ENCODE measurements at regions not wholly inside any gene's neighbourhood (a gene's known extent, or its start where the extent isn't known, plus 50 kb on each side); places are given as distances from the start of the nearest gene placed in this dataset.

- Histone ChIP-seq H3K4me3 (ENCODE audit: low read depth, low read length) (no peak overlapping the region), H3K27me3 (replicated peaks) (no peaks in the 10 kb centered on the region), H3K27ac (no peak overlapping the region), H3K36me3 (replicated peaks) (no peaks in the 10 kb centered on the region)
- DNase-seq = no peak
- in situ Hi-C loops (cut with HindIII; ENCODE audit: low pct_ligation_motif_present, low sequenced_read_pairs) = no loop called here
- no peak for TF ChIP-seq CTCF (IDR thresholded peaks at IDR 0.05; ENCODE audit: low read depth, low read length, missing control alignments)
Measured at GRCh38 chr7:25321424-25321823, 93.1 kb upstream of the NPVF start.

- no peaks in the 10 kb centered on the region for H3K36me3 ChIP-seq (replicated peaks)
- in situ Hi-C loops (cut with HindIII; ENCODE audit: low pct_ligation_motif_present, low sequenced_read_pairs) = no loop called here
- no peaks in the 10 kb centered on the region for H3K27me3 ChIP-seq (replicated peaks)
- H3K4me3 ChIP-seq (ENCODE audit: low read depth, low read length) = no peak overlapping the region
- no peak overlapping the region for H3K27ac ChIP-seq
- DNase-seq = no peak
- TF ChIP-seq CTCF (IDR thresholded peaks at IDR 0.05; ENCODE audit: low read depth, low read length, missing control alignments) = no peak
Measured at GRCh38 chr7:25322473-25322872, 94.2 kb upstream of the NPVF start.

- Histone ChIP-seq H3K36me3 (replicated peaks) (no peaks in the 10 kb centered on the region), H3K27ac (no peak overlapping the region), H3K27me3 (replicated peaks) (no peaks in the 10 kb centered on the region), H3K4me3 (ENCODE audit: low read depth, low read length) (no peak overlapping the region)
- TF ChIP-seq CTCF (IDR thresholded peaks at IDR 0.05; ENCODE audit: low read depth, low read length, missing control alignments) = no peak
- in situ Hi-C loops (cut with HindIII; ENCODE audit: low pct_ligation_motif_present, low sequenced_read_pairs) = no loop called here
- DNase-seq = no peak
Measured at GRCh38 chr7:25325186-25325757, 97.0 kb upstream of the NPVF start.

GRCh38 chr7:25326501-25327156 lies 98.3 kb upstream of the NPVF start:
- Histone ChIP-seq H3K27me3 (replicated peaks) (no peaks in the 10 kb centered on the region), H3K36me3 (replicated peaks) (no peaks in the 10 kb centered on the region), H3K27ac (no peak overlapping the region), H3K4me3 (ENCODE audit: low read depth, low read length) (no peak overlapping the region)
- in situ Hi-C loops (cut with HindIII; ENCODE audit: low pct_ligation_motif_present, low sequenced_read_pairs) = no loop called here
- TF ChIP-seq CTCF (IDR thresholded peaks at IDR 0.05; ENCODE audit: low read depth, low read length, missing control alignments) = no peak
- DNase-seq = no peak

- in situ Hi-C loops (cut with HindIII; ENCODE audit: low pct_ligation_motif_present, low sequenced_read_pairs) = no loop called here
- Histone ChIP-seq H3K36me3 (replicated peaks) (no peaks in the 10 kb centered on the region), H3K27me3 (replicated peaks) (no peaks in the 10 kb centered on the region), H3K4me3 (ENCODE audit: low read depth, low read length) (no peak overlapping the region), H3K27ac (no peak overlapping the region)
- no peak for TF ChIP-seq CTCF (IDR thresholded peaks at IDR 0.05; ENCODE audit: low read depth, low read length, missing control alignments)
- no peak for DNase-seq
Measured at GRCh38 chr7:25329815-25330214, 101.5 kb upstream of the NPVF start.

Measured in brain microvascular endothelial cell (primary cell).